Activated CD4-positive, alpha-beta T cell treated with anti-CD3 and anti-CD28 coated beads, Interleukin-2, amount 50 U/mL, for 4 hours (primary cell): ENCODE measurements at regions not wholly inside any gene's neighbourhood (a gene's known extent, or its start where the extent isn't known, plus 50 kb on each side); places are given as distances from the start of the nearest gene placed in this dataset.

Experiments
- DNase-seq, 2 experiments: peaks; one replicate each; pipeline ENCODE4 v3.0.0-alpha.2; 2020

- DNase-seq, result no peak
Observed at GRCh38 chr3:107894998-107895397, 195.8 kb downstream of the CD47 start.

- DNase-seq, result no peak
Observed at GRCh38 chr3:107892955-107893624, 197.7 kb downstream of the CD47 start.

GRCh38 chr3:107884719-107885460 is 205.9 kb downstream of the CD47 start:
- DNase-seq, result no peak

DNA sequence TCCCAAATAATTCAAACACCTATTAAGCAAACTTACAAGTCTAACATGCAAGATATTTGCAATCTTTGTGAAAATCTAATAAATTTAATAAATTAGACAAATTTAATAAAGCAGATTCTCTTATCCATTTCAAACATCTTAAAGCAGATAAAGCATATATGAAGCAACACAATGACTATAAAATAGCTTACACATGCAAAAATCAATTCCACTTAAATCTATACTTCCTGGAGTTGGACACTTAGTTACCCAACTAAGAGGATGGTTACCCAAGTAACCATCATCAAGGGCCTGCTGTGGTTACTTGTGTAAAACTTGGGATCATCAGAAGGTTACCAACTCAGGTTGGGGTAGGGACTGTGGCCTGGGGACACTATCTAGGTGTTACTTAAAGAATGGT is 206.8 kb downstream of the CD47 start:
- DNase-seq, result no peak

GRCh38 chr3:107882881-107883280 is 207.9 kb downstream of the CD47 start:
- DNase-seq, result no peak

- DNase-seq, result no peak
Observed at GRCh38 chr3:107882261-107882660, 208.6 kb downstream of the CD47 start.

- DNase-seq, result no peak
Observed at GRCh38 chr3:107881509-107881908, 209.3 kb downstream of the CD47 start.

GRCh38 chr3:107880702-107881101 is 210.1 kb downstream of the CD47 start:
- no peak for DNase-seq

- DNase-seq, result no peak
Observed at GRCh38 chr3:107877936-107878335, 212.9 kb downstream of the CD47 start.

- no peak for DNase-seq
Observed at GRCh38 chr3:107870943-107871638, 219.7 kb downstream of the CD47 start.

DNA sequence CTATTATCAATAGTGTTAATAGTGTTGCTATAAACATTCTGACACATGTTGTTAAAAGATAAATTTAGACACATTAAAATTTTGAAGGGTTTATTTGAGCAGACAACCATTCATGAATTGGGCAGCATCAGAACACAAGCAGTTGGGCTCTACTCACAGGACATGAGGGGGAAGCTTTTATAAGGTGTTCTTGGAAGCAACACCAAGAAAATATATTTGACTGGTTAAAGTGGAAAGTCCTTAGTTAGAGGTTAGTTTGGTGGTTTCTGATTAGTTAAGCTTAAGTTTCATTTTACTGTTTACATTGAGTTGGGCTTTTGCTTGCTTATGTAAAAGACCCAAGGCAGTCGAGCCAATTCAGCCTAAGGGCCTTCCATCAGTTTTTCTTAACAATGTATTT is 220.7 kb downstream of the CD47 start:
- no peak for DNase-seq

GRCh38 chr3:107868449-107868848 is 222.4 kb downstream of the CD47 start:
- DNase-seq, result no peak

DNA sequence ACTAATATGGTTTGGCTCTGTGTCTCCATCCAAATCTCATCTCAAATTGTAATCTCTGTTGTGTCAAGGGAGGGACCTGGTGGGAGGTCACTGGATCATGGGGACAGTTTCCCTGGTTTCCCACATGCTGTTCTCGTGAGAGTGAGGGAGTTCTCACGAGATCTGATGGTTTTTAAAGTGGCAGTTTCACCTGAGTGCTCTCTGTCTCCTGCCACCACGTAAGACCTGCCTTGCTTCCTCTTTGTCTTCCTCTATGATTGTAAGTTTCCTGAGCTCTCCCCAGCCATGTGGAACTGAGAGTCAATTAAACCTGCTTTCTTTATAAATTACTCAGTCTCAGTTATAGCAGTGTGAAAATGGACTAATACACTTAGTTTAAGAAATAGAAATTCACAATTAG is 228.9 kb downstream of the CD47 start:
- DNase-seq, result no peak

- DNase-seq, result no peak
Observed at GRCh38 chr3:107861422-107861821, 229.4 kb downstream of the CD47 start.
